ENCODE measurements at regions not wholly inside any gene's neighbourhood (a gene's known extent, or its start where the extent isn't known, plus 50 kb on each side); places are given as distances from the start of the nearest gene placed in this dataset.

GRCh38 chr5:35518104-35518503 is 99.6 kb upstream of the SPEF2 start:
- TF ChIP-seq POLR2AphosphoS5 (IDR thresholded peaks at IDR 0.05; ENCODE audit: low read depth, low read length) (no peak), SPI1 (IDR thresholded peaks at IDR 0.05; ENCODE audit: low read depth, low read length) (peak; percentile 95)
- peak; percentile 2 for DNase-seq (ENCODE audit: insufficient read length, low spot score)
- FAIRE-seq, result no peak

- DNase-seq (ENCODE audit: insufficient read length, low spot score) (no peak), FAIRE-seq (no peak)
- TF ChIP-seq POU2F2 (IDR thresholded peaks at IDR 0.05; ENCODE audit: low read depth, low read length), result no peak
- no peak for TF ChIP-seq TAF1 (IDR thresholded peaks at IDR 0.05; ENCODE audit: low read depth, low read length)
These were observed 101.4 kb upstream of the SPEF2 start for GRCh38 chr5:35516271-35516670.

DNA sequence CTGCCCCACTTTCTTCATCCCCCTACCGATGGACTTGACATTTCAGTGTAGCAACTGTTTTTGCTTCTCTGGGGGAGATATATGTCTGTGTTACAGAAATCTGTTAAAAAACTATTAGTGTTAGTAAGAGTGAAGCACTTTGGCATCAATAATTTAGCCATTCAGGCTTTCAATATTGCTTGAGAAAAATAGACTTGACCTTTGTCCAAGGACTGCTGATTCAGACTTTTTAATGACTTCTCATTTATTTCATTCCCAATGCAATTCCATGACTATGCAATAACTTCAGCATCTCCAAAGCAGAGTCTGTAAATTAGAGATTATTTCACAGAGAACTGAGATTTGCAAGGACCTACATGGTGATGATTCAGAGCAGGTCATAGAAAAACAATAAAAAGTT is 104.1 kb upstream of the SPEF2 start:
- no peak for DNase-seq (ENCODE audit: insufficient read length, low spot score)
- FAIRE-seq, result no peak
- TF ChIP-seq TAF1 (IDR thresholded peaks at IDR 0.05; ENCODE audit: low read depth, low read length) (no peak), POU2F2 (IDR thresholded peaks at IDR 0.05; ENCODE audit: low read depth, low read length) (no peak), POLR2A (IDR thresholded peaks at IDR 0.05; ENCODE audit: low read depth, low read length) (no peak)

DNA sequence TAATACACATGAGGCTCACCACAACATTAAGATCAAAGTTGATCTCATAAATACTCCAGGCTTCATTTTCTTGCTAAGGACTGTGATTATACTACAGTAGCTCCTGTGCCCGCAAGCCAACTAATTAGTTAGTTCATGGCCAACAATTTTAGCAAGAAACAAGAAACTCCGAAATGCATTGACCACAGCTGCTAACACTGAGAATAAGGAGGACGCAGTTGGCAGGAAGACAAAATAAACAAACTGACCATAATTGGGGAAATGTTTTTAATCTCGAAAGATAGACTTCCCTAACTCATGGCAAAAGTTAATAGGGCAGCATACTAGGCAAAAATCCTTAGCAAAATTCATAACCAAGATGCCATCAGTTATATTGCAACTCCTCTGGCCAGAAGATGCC is 115.5 kb upstream of the SPEF2 start:
- DNase-seq (ENCODE audit: insufficient read length, low spot score) (no peak), FAIRE-seq (no peak)
- no peak for TF ChIP-seq PAX5 (IDR thresholded peaks at IDR 0.05; ENCODE audit: insufficient read depth, low read length, severe bottlenecking)
- TF ChIP-seq POU2F2 (IDR thresholded peaks at IDR 0.05; ENCODE audit: low read depth, low read length), result no peak
- TF ChIP-seq POLR2A (IDR thresholded peaks at IDR 0.05; ENCODE audit: low read depth, low read length), result no peak
- TF ChIP-seq SPI1 (IDR thresholded peaks at IDR 0.05; ENCODE audit: low read depth, low read length), result no peak
- no peak for TF ChIP-seq POLR2AphosphoS5 (IDR thresholded peaks at IDR 0.05; ENCODE audit: low read depth, low read length)
- TF ChIP-seq TAF1 (IDR thresholded peaks at IDR 0.05; ENCODE audit: low read depth, low read length), result no peak

DNA sequence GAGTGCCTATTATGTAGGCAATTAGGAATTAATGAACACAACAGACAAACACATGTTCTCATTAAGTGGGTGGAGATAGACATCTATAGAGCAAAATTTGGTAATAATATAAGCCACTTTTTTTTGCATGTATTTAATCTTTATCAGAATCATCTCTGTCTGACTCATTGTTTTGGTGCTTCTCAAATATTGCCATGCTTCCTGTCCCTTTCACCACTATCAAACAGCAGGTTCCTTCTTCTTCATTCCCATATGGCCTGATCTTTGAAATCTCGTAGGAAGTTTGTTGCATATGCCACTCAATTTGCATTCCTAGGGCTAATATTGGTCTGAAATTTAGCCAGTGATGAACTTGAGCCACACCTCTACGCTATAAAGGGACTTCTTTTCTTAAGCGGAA is 128.9 kb upstream of the SPEF2 start:
- TF ChIP-seq POLR2A (IDR thresholded peaks at IDR 0.05; ENCODE audit: low read depth, low read length) (no peak), TAF1 (IDR thresholded peaks at IDR 0.05; ENCODE audit: low read depth, low read length) (no peak), SPI1 (IDR thresholded peaks at IDR 0.05; ENCODE audit: low read depth, low read length) (no peak), PAX5 (IDR thresholded peaks at IDR 0.05; ENCODE audit: insufficient read depth, low read length, severe bottlenecking) (no peak)
- FAIRE-seq (no peak), DNase-seq (ENCODE audit: insufficient read length, low spot score) (no peak)

GRCh38 chr5:35488055-35488454 is 129.6 kb upstream of the SPEF2 start:
- TF ChIP-seq POLR2A (IDR thresholded peaks at IDR 0.05; ENCODE audit: low read depth, low read length), result no peak
- no peak for TF ChIP-seq TAF1 (IDR thresholded peaks at IDR 0.05; ENCODE audit: low read depth, low read length)
- no peak for TF ChIP-seq SPI1 (IDR thresholded peaks at IDR 0.05; ENCODE audit: low read depth, low read length)
- no peak for TF ChIP-seq POU2F2 (IDR thresholded peaks at IDR 0.05; ENCODE audit: low read depth, low read length)
- TF ChIP-seq PAX5 (IDR thresholded peaks at IDR 0.05; ENCODE audit: insufficient read depth, low read length, severe bottlenecking), result no peak
- no peak for TF ChIP-seq POLR2AphosphoS5 (IDR thresholded peaks at IDR 0.05; ENCODE audit: low read depth, low read length)
- FAIRE-seq, result no peak
- no peak for DNase-seq (ENCODE audit: insufficient read length, low spot score)

DNA sequence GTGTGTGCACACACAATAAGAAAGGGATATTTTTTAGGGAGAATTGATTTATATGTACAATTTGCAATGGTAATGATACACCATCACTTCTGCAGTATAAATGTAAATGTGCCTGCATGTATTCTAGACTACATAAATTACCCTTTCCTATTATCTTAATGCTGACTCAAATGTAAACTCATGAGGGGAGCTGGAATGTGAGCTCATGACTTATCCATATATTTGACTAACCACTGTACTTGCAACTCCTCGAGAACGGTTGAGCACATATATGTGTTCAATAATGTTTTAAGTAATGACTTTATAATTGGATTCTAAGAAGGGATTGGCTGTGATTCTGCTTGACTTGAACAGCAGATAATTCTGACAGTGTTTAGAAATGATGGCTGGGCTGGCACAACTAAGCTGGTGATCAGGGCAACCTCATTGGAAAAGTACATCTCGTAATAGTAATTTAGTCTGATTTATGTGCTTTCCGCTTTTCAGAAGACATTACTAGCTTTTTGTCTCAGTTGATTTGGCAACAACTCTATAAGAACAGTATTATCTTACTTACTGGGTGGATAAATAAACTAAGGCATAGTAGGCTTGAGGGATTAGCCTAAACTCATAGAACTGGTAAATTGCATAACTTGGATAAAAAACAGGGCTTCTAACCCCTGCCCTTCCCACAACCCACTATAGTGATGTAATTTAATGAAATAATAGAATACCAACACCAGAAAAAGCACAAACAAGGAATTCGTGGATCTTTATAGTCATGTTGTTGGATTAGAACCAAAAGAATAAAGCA is 130.2 kb upstream of the SPEF2 start:
- TF ChIP-seq TAF1 (IDR thresholded peaks at IDR 0.05; ENCODE audit: low read depth, low read length), result no peak
- no peak for TF ChIP-seq PAX5 (IDR thresholded peaks at IDR 0.05; ENCODE audit: insufficient read depth, low read length, severe bottlenecking)
- no peak for DNase-seq (ENCODE audit: insufficient read length, low spot score)
- FAIRE-seq, result no peak

GRCh38 chr5:35485487-35485886 is 132.2 kb upstream of the SPEF2 start:
- TF ChIP-seq SPI1 (IDR thresholded peaks at IDR 0.05; ENCODE audit: low read depth, low read length) (no peak), POLR2AphosphoS5 (IDR thresholded peaks at IDR 0.05; ENCODE audit: low read depth, low read length) (no peak), POLR2A (IDR thresholded peaks at IDR 0.05; ENCODE audit: low read depth, low read length) (no peak)
- FAIRE-seq, result no peak
- DNase-seq (ENCODE audit: insufficient read length, low spot score), result no peak

DNA sequence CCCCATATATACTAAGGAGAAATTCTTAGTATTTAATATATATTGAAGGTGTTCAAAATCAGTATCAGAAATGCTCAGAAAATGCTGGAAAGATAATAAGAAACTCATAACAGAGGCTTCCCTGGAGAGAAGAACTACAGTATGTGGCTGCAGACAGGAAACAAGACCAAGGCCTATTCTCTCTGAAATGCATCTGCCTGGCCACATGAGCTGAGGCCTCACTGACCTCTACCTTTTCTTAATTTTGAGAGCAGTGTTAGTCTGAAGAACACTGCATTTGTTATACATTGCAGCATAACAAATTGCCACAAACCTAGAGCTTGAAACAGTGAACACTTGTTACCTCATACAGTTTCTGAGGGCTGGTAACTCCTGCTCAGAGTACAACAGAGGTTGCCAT is 133.4 kb upstream of the SPEF2 start:
- FAIRE-seq (no peak), DNase-seq (ENCODE audit: insufficient read length, low spot score) (no peak)
- TF ChIP-seq POLR2AphosphoS5 (IDR thresholded peaks at IDR 0.05; ENCODE audit: low read depth, low read length) (no peak), SPI1 (IDR thresholded peaks at IDR 0.05; ENCODE audit: low read depth, low read length) (no peak), PAX5 (IDR thresholded peaks at IDR 0.05; ENCODE audit: insufficient read depth, low read length, severe bottlenecking) (no peak), POU2F2 (IDR thresholded peaks at IDR 0.05; ENCODE audit: low read depth, low read length) (no peak), POLR2A (IDR thresholded peaks at IDR 0.05; ENCODE audit: low read depth, low read length) (no peak), TAF1 (IDR thresholded peaks at IDR 0.05; ENCODE audit: low read depth, low read length) (no peak)

GRCh38 chr5:35483780-35484179 is 133.9 kb upstream of the SPEF2 start:
- DNase-seq (ENCODE audit: insufficient read length, low spot score) (no peak), FAIRE-seq (no peak)
- no peak for TF ChIP-seq POLR2AphosphoS5 (IDR thresholded peaks at IDR 0.05; ENCODE audit: low read depth, low read length)
- TF ChIP-seq POU2F2 (IDR thresholded peaks at IDR 0.05; ENCODE audit: low read depth, low read length), result no peak
- no peak for TF ChIP-seq TAF1 (IDR thresholded peaks at IDR 0.05; ENCODE audit: low read depth, low read length)
- TF ChIP-seq PAX5 (IDR thresholded peaks at IDR 0.05; ENCODE audit: insufficient read depth, low read length, severe bottlenecking), result no peak
- TF ChIP-seq SPI1 (IDR thresholded peaks at IDR 0.05; ENCODE audit: low read depth, low read length), result no peak
- no peak for TF ChIP-seq POLR2A (IDR thresholded peaks at IDR 0.05; ENCODE audit: low read depth, low read length)

DNA sequence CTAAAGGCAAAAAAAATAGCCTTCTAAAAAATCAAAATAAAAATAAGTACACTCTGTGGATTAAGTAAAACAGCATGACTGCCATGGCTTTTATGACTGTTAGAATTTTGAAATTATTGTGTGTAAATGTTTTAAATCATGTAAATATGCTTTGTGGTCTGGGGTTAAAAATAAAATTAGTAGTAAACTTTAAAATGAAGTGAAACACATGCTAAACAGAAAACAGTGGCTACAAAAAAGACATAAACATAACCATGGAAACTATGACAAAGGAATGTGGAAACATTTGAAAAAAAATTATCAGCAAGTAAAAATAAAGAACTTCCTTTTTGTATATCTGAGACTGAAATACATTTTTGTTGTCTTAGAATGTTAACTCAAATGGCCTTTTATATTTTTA is 134.5 kb upstream of the SPEF2 start:
- FAIRE-seq, result no peak
- no peak for TF ChIP-seq POU2F2 (IDR thresholded peaks at IDR 0.05; ENCODE audit: low read depth, low read length)
- no peak for TF ChIP-seq PAX5 (IDR thresholded peaks at IDR 0.05; ENCODE audit: insufficient read depth, low read length, severe bottlenecking)
- no peak for TF ChIP-seq SPI1 (IDR thresholded peaks at IDR 0.05; ENCODE audit: low read depth, low read length)
- no peak for TF ChIP-seq POLR2AphosphoS5 (IDR thresholded peaks at IDR 0.05; ENCODE audit: low read depth, low read length)
- no peak for TF ChIP-seq TAF1 (IDR thresholded peaks at IDR 0.05; ENCODE audit: low read depth, low read length)
- TF ChIP-seq POLR2A (IDR thresholded peaks at IDR 0.05; ENCODE audit: low read depth, low read length), result no peak
- no peak for DNase-seq (ENCODE audit: insufficient read length, low spot score)

All from GM12891 (cell line).